B cell (primary cell): ENCODE measurements at regions not wholly inside any gene's neighbourhood (a gene's known extent, or its start where the extent isn't known, plus 50 kb on each side); places are given as distances from the start of the nearest gene placed in this dataset.

ENCODE experiments used
- ATAC-seq: fragments of 200-7000 bp; cut with Tn5 transposase; one replicate; pipeline ENCODE4 v1.10.0; 2021; ENCODE audit warnings: low read depth, mild to moderate bottlenecking, moderate number of reproducible peaks, moderate library complexity
- CTCF ChIA-PET: fragments of 350-600 bp; sonication (Branson Sonifier 250); formaldehyde crosslinking; loops from one replicate; lab custom pipeline; 2021; ENCODE audit warnings: antibody characterized with exemption, inconsistent platforms; lab: Charles Lee
- POLR2A ChIA-PET: fragments of 350-600 bp; sonication (Branson Sonifier 250); formaldehyde crosslinking; loops from one replicate; lab custom pipeline; 2021; ENCODE audit warnings: antibody characterized with exemption; lab: Charles Lee
- DNase-seq: peaks from one replicate; pipeline ENCODE4 v3.0.0; 2013
- H2AFZ ChIP-seq: 2 replicates; pipeline ENCODE4 v1.6.1; 2012; ENCODE audit warnings: mild to moderate bottlenecking, low read depth, low read length; ENCODE audit not compliant: insufficient read depth, poor library complexity, severe bottlenecking
- H3K27ac ChIP-seq, 2 donors: 1 replicate in 1 of 2; 2 replicates in 1 of 2; pipeline ENCODE4 v1.5.1; 2012 to 2013; ENCODE audit warnings: low read length in 2 of 2, mild to moderate bottlenecking in 2 of 2, moderate library complexity in 1 of 2
- H3K27me3 ChIP-seq, 4 experiments: fragments of 200-600 bp in 1 of 4; sonication (generic) in 1 of 4; replicated peaks in 1 of 4; 1 replicate in 2 of 4; 2 replicates in 2 of 4; pipeline versions ENCODE4 v1.6.1 to v1.7.0; 2013 to 2016; ENCODE audit warnings: low read length in 3 of 4, mild to moderate bottlenecking in 2 of 4, mixed read lengths in 1 of 4, moderate library complexity in 1 of 4; ENCODE audit not compliant: insufficient read depth in 4 of 4, control insufficient read depth in 3 of 4; ENCODE audit errors: control extremely low read depth in 1 of 4
- H3K36me3 ChIP-seq, 2 experiments: replicated peaks in 1 of 2; 1 replicate in 1 of 2; 2 replicates in 1 of 2; pipeline versions ENCODE4 v1.6.1 to v1.7.1; 2013; ENCODE audit warnings: low read length in 1 of 2; ENCODE audit not compliant: insufficient read depth in 2 of 2, control insufficient read depth in 1 of 2; ENCODE audit errors: control extremely low read depth in 1 of 2, extremely low read depth in 1 of 2
- H3K4me1 ChIP-seq, 2 donors: fragments of 200-600 bp in 1 of 2; sonication (generic) in 1 of 2; 1 replicate in 1 of 2; 2 replicates in 1 of 2; pipeline versions ENCODE4 v1.5.1 to v1.6.1; 2013 to 2017; ENCODE audit warnings: low read length in 2 of 2; ENCODE audit not compliant: control insufficient read depth in 2 of 2, insufficient read depth in 2 of 2
- H3K4me2 ChIP-seq: replicated peaks from 2 replicates; pipeline ENCODE3; 2012; ENCODE audit warnings: mild to moderate bottlenecking, low read depth, low read length; ENCODE audit not compliant: poor library complexity, severe bottlenecking
- H3K4me3 ChIP-seq, 5 experiments: fragments of 200-600 bp in 1 of 5; sonication (generic) in 1 of 5; 1 replicate in 3 of 5; 2 replicates in 2 of 5; pipeline versions ENCODE4 v1.5.1 to v1.7.0; 2011 to 2016; ENCODE audit warnings: low read length in 4 of 5, mild to moderate bottlenecking in 4 of 5, low read depth in 2 of 5, control low read depth in 1 of 5, moderate library complexity in 1 of 5; ENCODE audit not compliant: insufficient read depth in 1 of 5; ENCODE audit errors: control extremely low read depth in 1 of 5, extremely low read depth in 1 of 5
- H3K79me2 ChIP-seq: fragments of 200-600 bp; sonication (generic); one replicate; pipeline ENCODE4 v1.6.0; 2016; ENCODE audit warnings: low read length; ENCODE audit not compliant: control insufficient read depth, insufficient read depth
- H3K9ac ChIP-seq: fragments of 200-600 bp; sonication (generic); 2 replicates; pipeline ENCODE4 v1.6.1; 2017; ENCODE audit warnings: mild to moderate bottlenecking, low read length, moderate library complexity
- H3K9me3 ChIP-seq, 3 donors: one replicate each; pipeline versions ENCODE4 v1.6.1 to v1.7.1; 2013; ENCODE audit warnings: low read length in 2 of 3; ENCODE audit not compliant: control insufficient read depth in 2 of 3, insufficient read depth in 1 of 3; ENCODE audit errors: control extremely low read depth in 1 of 3
- H4K20me1 ChIP-seq: 2 replicates; pipeline ENCODE4 v1.6.0; 2012; ENCODE audit warnings: mild to moderate bottlenecking, low read length; ENCODE audit not compliant: insufficient read depth, control insufficient read depth, poor library complexity, severe bottlenecking
- H3K27ac Mint-ChIP-seq: one replicate; pipeline ENCODE4 v1.8.0; 2021; ENCODE audit warnings: mixed read lengths
- H3K27me3 Mint-ChIP-seq: one replicate; pipeline ENCODE4 v1.8.0; 2021; ENCODE audit warnings: mixed read lengths
- H3K4me1 Mint-ChIP-seq: one replicate; pipeline ENCODE4 v1.8.0; 2021; ENCODE audit warnings: mixed read lengths
- H3K4me3 Mint-ChIP-seq: one replicate; pipeline ENCODE4 v1.8.0; 2021; ENCODE audit warnings: mixed read lengths
- H3K9me3 Mint-ChIP-seq: one replicate; pipeline ENCODE4 v1.8.0; 2022; ENCODE audit warnings: mixed read lengths; ENCODE audit not compliant: insufficient read depth
- CTCF ChIP-seq: fragments of 200-600 bp; IDR thresholded peaks from one replicate; pipeline ENCODE4 v1.8.0; 2022; ENCODE audit warnings: antibody characterized with exemption, mild to moderate bottlenecking
- EZH2 ChIP-seq: IDR thresholded peaks from 2 replicates; pipeline ENCODE4 v1.6.1; 2012; ENCODE audit warnings: borderline replicate concordance, low read depth, mild to moderate bottlenecking, moderate library complexity, low read length; ENCODE audit not compliant: insufficient read depth, poor library complexity, severe bottlenecking
- WGBS: methylation state at CpG from one replicate; pipeline ENCODE4 v1.1.5; 2013; ENCODE audit warnings: missing lambda C conversion rate; ENCODE audit not compliant: insufficient coverage; 5-methylcytosine and 5-hydroxymethylcytosine counted together
- intact Hi-C: fragments of 100-400 bp; cut with micrococcal nuclease; formaldehyde crosslinking; loops from one replicate; pipeline ENCODE4 v1.10.0; 2022

GRCh38 chr17:6005939-6006338 is 64.2 kb upstream of the WSCD1 start:
- no peak for ATAC-seq
- no peaks in the 10 kb centered on the region for H4K20me1 ChIP-seq
- 86% methylated on average over 2 of the region's 6 CpGs for WGBS
- H3K79me2 ChIP-seq: no peaks in the 10 kb centered on the region
- H3K4me1 ChIP-seq: no peaks in the 10 kb centered on the region
- H3K36me3 ChIP-seq: no peaks in the 10 kb centered on the region
- H3K9me3 ChIP-seq: peaks cover 0 to 3% (median 0%) of the 10 kb centered on the region in 3 donors
- no peak overlapping the region for H3K4me3 Mint-ChIP-seq
- ChIA-PET POLR2A (no interaction called here), CTCF (no interaction called here)
- H2AFZ ChIP-seq: no peak overlapping the region
- H3K9ac ChIP-seq: no peak overlapping the region
- peaks cover 19% of the 10 kb centered on the region for H3K27me3 Mint-ChIP-seq
- DNase-seq: no peak
- intact Hi-C loops: no loop called here
- H3K9me3 Mint-ChIP-seq: no peaks in the 10 kb centered on the region
- TF ChIP-seq CTCF: no peak
- TF ChIP-seq EZH2: no peak
- H3K4me1 Mint-ChIP-seq: no peaks in the 10 kb centered on the region
- H3K4me2 ChIP-seq: no peak overlapping the region
- H3K27ac Mint-ChIP-seq: no peak overlapping the region
- H3K27ac ChIP-seq: no peak overlapping the region
- H3K4me3 ChIP-seq: no peak overlapping the region
- no peaks in the 10 kb centered on the region for H3K27me3 ChIP-seq

GRCh38 chr17:6011206-6011605 is 59.0 kb upstream of the WSCD1 start:
- Histone ChIP-seq H3K4me1 (no peaks in the 10 kb centered on the region), H3K4me3 (no peak overlapping the region), H3K4me2 (no peak overlapping the region), H3K9ac (no peak overlapping the region), H3K9me3 (no peaks in the 10 kb centered on the region), H2AFZ (no peak overlapping the region), H3K27ac (no peak overlapping the region), H3K36me3 (no peaks in the 10 kb centered on the region), H4K20me1 (no peaks in the 10 kb centered on the region), H3K79me2 (no peaks in the 10 kb centered on the region), H3K27me3 (no peaks in the 10 kb centered on the region)
- no peak for ATAC-seq
- Mint-ChIP-seq H3K4me1 (no peaks in the 10 kb centered on the region), H3K9me3 (no peaks in the 10 kb centered on the region), H3K27me3 (peaks cover 32% of the 10 kb centered on the region), H3K27ac (no peak overlapping the region), H3K4me3 (no peak overlapping the region)
- ChIA-PET CTCF (no interaction called here), POLR2A (no interaction called here)
- no CpG with 5 or more reads among the region's 1 CpG for WGBS
- TF ChIP-seq EZH2: no peak
- no peak for TF ChIP-seq CTCF
- DNase-seq: no peak
- intact Hi-C loops: no loop called here
